ENCODE measurements at regions not wholly inside any gene's neighbourhood (a gene's known extent, or its start where the extent isn't known, plus 50 kb on each side); places are given as distances from the start of the nearest gene placed in this dataset.

- TF ChIP-seq, protein P1, sequence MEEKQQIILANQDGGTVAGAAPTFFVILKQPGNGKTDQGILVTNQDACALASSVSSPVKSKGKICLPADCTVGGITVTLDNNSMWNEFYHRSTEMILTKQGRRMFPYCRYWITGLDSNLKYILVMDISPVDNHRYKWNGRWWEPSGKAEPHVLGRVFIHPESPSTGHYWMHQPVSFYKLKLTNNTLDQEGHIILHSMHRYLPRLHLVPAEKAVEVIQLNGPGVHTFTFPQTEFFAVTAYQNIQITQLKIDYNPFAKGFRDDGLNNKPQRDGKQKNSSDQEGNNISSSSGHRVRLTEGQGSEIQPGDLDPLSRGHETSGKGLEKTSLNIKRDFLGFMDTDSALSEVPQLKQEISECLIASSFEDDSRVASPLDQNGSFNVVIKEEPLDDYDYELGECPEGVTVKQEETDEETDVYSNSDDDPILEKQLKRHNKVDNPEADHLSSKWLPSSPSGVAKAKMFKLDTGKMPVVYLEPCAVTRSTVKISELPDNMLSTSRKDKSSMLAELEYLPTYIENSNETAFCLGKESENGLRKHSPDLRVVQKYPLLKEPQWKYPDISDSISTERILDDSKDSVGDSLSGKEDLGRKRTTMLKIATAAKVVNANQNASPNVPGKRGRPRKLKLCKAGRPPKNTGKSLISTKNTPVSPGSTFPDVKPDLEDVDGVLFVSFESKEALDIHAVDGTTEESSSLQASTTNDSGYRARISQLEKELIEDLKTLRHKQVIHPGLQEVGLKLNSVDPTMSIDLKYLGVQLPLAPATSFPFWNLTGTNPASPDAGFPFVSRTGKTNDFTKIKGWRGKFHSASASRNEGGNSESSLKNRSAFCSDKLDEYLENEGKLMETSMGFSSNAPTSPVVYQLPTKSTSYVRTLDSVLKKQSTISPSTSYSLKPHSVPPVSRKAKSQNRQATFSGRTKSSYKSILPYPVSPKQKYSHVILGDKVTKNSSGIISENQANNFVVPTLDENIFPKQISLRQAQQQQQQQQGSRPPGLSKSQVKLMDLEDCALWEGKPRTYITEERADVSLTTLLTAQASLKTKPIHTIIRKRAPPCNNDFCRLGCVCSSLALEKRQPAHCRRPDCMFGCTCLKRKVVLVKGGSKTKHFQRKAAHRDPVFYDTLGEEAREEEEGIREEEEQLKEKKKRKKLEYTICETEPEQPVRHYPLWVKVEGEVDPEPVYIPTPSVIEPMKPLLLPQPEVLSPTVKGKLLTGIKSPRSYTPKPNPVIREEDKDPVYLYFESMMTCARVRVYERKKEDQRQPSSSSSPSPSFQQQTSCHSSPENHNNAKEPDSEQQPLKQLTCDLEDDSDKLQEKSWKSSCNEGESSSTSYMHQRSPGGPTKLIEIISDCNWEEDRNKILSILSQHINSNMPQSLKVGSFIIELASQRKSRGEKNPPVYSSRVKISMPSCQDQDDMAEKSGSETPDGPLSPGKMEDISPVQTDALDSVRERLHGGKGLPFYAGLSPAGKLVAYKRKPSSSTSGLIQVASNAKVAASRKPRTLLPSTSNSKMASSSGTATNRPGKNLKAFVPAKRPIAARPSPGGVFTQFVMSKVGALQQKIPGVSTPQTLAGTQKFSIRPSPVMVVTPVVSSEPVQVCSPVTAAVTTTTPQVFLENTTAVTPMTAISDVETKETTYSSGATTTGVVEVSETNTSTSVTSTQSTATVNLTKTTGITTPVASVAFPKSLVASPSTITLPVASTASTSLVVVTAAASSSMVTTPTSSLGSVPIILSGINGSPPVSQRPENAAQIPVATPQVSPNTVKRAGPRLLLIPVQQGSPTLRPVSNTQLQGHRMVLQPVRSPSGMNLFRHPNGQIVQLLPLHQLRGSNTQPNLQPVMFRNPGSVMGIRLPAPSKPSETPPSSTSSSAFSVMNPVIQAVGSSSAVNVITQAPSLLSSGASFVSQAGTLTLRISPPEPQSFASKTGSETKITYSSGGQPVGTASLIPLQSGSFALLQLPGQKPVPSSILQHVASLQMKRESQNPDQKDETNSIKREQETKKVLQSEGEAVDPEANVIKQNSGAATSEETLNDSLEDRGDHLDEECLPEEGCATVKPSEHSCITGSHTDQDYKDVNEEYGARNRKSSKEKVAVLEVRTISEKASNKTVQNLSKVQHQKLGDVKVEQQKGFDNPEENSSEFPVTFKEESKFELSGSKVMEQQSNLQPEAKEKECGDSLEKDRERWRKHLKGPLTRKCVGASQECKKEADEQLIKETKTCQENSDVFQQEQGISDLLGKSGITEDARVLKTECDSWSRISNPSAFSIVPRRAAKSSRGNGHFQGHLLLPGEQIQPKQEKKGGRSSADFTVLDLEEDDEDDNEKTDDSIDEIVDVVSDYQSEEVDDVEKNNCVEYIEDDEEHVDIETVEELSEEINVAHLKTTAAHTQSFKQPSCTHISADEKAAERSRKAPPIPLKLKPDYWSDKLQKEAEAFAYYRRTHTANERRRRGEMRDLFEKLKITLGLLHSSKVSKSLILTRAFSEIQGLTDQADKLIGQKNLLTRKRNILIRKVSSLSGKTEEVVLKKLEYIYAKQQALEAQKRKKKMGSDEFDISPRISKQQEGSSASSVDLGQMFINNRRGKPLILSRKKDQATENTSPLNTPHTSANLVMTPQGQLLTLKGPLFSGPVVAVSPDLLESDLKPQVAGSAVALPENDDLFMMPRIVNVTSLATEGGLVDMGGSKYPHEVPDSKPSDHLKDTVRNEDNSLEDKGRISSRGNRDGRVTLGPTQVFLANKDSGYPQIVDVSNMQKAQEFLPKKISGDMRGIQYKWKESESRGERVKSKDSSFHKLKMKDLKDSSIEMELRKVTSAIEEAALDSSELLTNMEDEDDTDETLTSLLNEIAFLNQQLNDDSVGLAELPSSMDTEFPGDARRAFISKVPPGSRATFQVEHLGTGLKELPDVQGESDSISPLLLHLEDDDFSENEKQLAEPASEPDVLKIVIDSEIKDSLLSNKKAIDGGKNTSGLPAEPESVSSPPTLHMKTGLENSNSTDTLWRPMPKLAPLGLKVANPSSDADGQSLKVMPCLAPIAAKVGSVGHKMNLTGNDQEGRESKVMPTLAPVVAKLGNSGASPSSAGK (IDR thresholded peaks at IDR 0.05) = peak; percentile 49; the same call in 1 of the 2 replicates
- peak; percentile 27; the same call in 1 of the 2 replicates for TF ChIP-seq MAX (CRISPR knock-in tag; IDR thresholded peaks at IDR 0.05)
- no peak for TF ChIP-seq GABPA (tag; conservative IDR thresholded peaks at IDR 0.05; ENCODE audit: low read depth)
- TF ChIP-seq CBFA2T2 (conservative IDR thresholded peaks at IDR 0.05) = 0 out of 2 replicates have a peak, but pooled peaks have one; percentile 6
- TF ChIP-seq, protein P2, sequence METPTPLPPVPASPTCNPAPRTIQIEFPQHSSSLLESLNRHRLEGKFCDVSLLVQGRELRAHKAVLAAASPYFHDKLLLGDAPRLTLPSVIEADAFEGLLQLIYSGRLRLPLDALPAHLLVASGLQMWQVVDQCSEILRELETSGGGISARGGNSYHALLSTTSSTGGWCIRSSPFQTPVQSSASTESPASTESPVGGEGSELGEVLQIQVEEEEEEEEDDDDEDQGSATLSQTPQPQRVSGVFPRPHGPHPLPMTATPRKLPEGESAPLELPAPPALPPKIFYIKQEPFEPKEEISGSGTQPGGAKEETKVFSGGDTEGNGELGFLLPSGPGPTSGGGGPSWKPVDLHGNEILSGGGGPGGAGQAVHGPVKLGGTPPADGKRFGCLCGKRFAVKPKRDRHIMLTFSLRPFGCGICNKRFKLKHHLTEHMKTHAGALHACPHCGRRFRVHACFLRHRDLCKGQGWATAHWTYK (CRISPR knock-in tag; IDR thresholded peaks at IDR 0.05) = no peak
- no peak for TF ChIP-seq COPS2 (conservative IDR thresholded peaks at IDR 0.05)
- TF ChIP-seq ARID1B (IDR thresholded peaks at IDR 0.05) = peak; percentile 46
- peak; percentile 64 for TF ChIP-seq SMAD4 (CRISPR knock-in tag; conservative IDR thresholded peaks at IDR 0.05)
- peak; percentile 33; the same call in 1 of the 2 replicates for TF ChIP-seq SMARCA4 (IDR thresholded peaks at IDR 0.05)
- TF ChIP-seq GATA2 (CRISPR knock-in tag; IDR thresholded peaks at IDR 0.05) = 0 out of 2 replicates have a peak, but pooled peaks have one; percentile 17
- TF ChIP-seq KDM1A (IDR thresholded peaks at IDR 0.05) = no peak
- TF ChIP-seq CAMTA2 (CRISPR knock-in tag; conservative IDR thresholded peaks at IDR 0.05) = no peak
- TF ChIP-seq TAF9B (IDR thresholded peaks at IDR 0.05; ENCODE audit: partially characterized antibody) = peak; percentile 26
- peak; percentile 33; the same call in 1 of the 2 replicates for TF ChIP-seq CBFA2T3 (IDR thresholded peaks at IDR 0.05)
- TF ChIP-seq, protein P3, sequence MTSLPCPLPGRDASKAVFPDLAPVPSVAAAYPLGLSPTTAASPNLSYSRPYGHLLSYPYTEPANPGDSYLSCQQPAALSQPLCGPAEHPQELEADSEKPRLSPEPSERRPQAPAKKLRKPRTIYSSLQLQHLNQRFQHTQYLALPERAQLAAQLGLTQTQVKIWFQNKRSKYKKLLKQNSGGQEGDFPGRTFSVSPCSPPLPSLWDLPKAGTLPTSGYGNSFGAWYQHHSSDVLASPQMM (CRISPR knock-in tag; IDR thresholded peaks at IDR 0.05) = no peak
- no peak for TF ChIP-seq POLR3G (IDR thresholded peaks at IDR 0.05; ENCODE audit: extremely low read depth, insufficient read length, insufficient replicate concordance)
- TF ChIP-seq FOSL1 (tag; conservative IDR thresholded peaks at IDR 0.05) = peak; percentile 77
- TF ChIP-seq CBX5 (IDR thresholded peaks at IDR 0.05; ENCODE audit: borderline replicate concordance, low read depth) = no peak
Measured at GRCh38 chr10:22851865-22852239, 76.0 kb upstream of the ARMC3 start (continued).
